ENCODE measurements at regions not wholly inside any gene's neighbourhood (a gene's known extent, or its start where the extent isn't known, plus 50 kb on each side); places are given as distances from the start of the nearest gene placed in this dataset.

DNA sequence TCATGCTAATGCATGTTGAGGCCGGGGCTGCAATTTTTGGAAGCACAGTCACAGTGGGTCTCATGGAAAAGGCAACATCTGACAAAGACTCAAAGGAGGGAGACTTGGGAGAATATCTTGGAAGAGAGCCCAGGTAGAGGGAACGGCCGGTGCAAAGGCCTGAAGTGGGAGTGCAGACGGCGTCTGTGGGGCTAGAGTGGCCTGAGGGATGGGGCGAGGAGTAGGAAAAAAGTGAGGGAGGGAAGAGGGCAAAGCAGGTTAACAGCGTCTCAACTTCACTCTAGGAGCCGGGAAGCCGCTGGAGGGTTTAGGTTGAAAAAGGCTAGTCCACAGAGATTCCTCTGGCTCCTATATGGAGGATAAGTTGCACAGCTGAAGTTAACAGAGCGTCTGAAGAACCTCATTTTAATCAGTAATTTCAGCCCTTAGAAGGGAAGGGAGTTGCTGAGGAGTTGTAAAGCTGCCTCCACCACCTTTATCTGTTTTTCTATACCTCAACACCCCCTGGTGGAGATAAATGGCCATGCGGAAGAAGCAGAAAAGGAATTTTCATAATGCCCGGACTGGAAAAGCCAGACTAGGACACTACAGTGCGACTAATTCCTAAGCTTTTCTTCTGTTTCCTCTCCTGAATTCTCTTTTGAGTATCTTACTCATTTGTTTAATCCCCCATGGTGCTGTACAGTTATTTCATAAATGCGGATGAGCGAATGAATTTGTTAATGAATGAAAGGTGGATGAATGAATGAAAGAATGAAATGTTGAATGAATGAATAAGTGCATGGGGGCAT lies 78.7 kb upstream of the ZNF281 start:
- TF ChIP-seq, protein P1, sequence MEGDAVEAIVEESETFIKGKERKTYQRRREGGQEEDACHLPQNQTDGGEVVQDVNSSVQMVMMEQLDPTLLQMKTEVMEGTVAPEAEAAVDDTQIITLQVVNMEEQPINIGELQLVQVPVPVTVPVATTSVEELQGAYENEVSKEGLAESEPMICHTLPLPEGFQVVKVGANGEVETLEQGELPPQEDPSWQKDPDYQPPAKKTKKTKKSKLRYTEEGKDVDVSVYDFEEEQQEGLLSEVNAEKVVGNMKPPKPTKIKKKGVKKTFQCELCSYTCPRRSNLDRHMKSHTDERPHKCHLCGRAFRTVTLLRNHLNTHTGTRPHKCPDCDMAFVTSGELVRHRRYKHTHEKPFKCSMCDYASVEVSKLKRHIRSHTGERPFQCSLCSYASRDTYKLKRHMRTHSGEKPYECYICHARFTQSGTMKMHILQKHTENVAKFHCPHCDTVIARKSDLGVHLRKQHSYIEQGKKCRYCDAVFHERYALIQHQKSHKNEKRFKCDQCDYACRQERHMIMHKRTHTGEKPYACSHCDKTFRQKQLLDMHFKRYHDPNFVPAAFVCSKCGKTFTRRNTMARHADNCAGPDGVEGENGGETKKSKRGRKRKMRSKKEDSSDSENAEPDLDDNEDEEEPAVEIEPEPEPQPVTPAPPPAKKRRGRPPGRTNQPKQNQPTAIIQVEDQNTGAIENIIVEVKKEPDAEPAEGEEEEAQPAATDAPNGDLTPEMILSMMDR (IDR thresholded peaks at IDR 0.05), result peak in 1 of 3 donors; percentile 12
- no peak for TF ChIP-seq POLR2A (IDR thresholded peaks at IDR 0.05)

Measured in lower leg skin (tissue), 3 donors.